ENCODE measurements at regions not wholly inside any gene's neighbourhood (a gene's known extent, or its start where the extent isn't known, plus 50 kb on each side); places are given as distances from the start of the nearest gene placed in this dataset.
"Not testable (repeated sequence)": the region's sequence is repeated elsewhere in the genome, so short reads cannot be mapped to it uniquely, and the experiment has no call there.

DNA sequence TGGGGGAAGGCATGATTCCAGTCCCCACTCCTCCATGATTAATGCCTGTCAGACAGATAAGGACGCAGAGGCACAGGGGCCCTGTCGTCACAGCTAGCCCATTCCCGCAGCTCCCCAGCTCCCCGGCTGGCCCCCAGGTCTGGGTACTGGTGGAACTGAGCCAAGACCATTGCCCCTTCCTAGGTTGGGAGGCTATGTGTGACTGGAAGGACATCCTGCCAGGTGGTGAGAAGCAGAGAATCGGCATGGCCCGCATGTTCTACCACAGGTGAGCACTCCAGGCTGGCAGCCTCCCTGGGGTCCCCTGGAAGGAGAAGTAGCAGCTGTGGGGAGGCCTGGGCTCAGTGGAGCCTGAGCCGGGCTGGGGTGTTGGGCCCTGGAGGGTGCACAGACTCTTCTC, 509.5 kb downstream of the ZNF37A start:
- TF ChIP-seq EZH2 (IDR thresholded peaks at IDR 0.05; ENCODE audit: insufficient read depth, poor library complexity, severe bottlenecking); EZH2phosphoT487 (IDR thresholded peaks at IDR 0.05; ENCODE audit: insufficient read depth, low read depth): not testable (repeated sequence)
